GM23248 (cell line): ENCODE measurements at regions not wholly inside any gene's neighbourhood (a gene's known extent, or its start where the extent isn't known, plus 50 kb on each side); places are given as distances from the start of the nearest gene placed in this dataset.

ENCODE experiments used
- DNase-seq: peaks from one replicate; pipeline ENCODE4 v3.0.0-alpha.2; 2015
- H2AFZ ChIP-seq: fragments of 200-600 bp; sonication (generic); 2 replicates; pipeline ENCODE4 v1.6.1; 2016; ENCODE audit warnings: antibody characterized with exemption
- H3F3A ChIP-seq: fragments of 200-600 bp; sonication (generic); 2 replicates; pipeline ENCODE4 v1.6.1; 2016; ENCODE audit warnings: mild to moderate bottlenecking, antibody characterized with exemption, mixed run types; ENCODE audit not compliant: insufficient read depth
- H3K27ac ChIP-seq: fragments of 200-600 bp; sonication (generic); 2 replicates; pipeline ENCODE4 v1.5.1; 2016; ENCODE audit warnings: mild to moderate bottlenecking
- H3K27me3 ChIP-seq: fragments of 200-600 bp; sonication (generic); replicated peaks from 2 replicates; pipeline ENCODE4 v1.6.1; 2016; ENCODE audit warnings: mild to moderate bottlenecking; ENCODE audit not compliant: insufficient read depth
- H3K36me3 ChIP-seq: fragments of 200-600 bp; sonication (generic); 2 replicates; pipeline ENCODE4 v1.6.1; 2016; ENCODE audit warnings: low read depth, mild to moderate bottlenecking
- H3K4me1 ChIP-seq: fragments of 200-600 bp; sonication (generic); 2 replicates; pipeline ENCODE4 v1.6.1; 2016; ENCODE audit warnings: mild to moderate bottlenecking; ENCODE audit not compliant: insufficient read depth
- H3K4me2 ChIP-seq: fragments of 200-600 bp; sonication (generic); one replicate; pipeline ENCODE4 v1.6.1; 2016; ENCODE audit warnings: mild to moderate bottlenecking; ENCODE audit not compliant: unreplicated experiment
- H3K4me3 ChIP-seq: fragments of 200-600 bp; sonication (generic); 2 replicates; pipeline ENCODE4 v1.5.1; 2016; ENCODE audit warnings: mild to moderate bottlenecking
- H3K79me2 ChIP-seq: fragments of 200-600 bp; sonication (generic); 2 replicates; pipeline ENCODE4 v1.6.1; 2016; ENCODE audit warnings: mild to moderate bottlenecking; ENCODE audit not compliant: insufficient read depth
- H3K9ac ChIP-seq: fragments of 200-600 bp; sonication (generic); 2 replicates; pipeline ENCODE4 v1.6.1; 2016; ENCODE audit warnings: mild to moderate bottlenecking
- H3K9me2 ChIP-seq: fragments of 200-600 bp; sonication (generic); 2 replicates; pipeline ENCODE4 v1.6.1; 2016; ENCODE audit warnings: mixed run types, mild to moderate bottlenecking, moderate library complexity; ENCODE audit not compliant: insufficient read depth
- H3K9me3 ChIP-seq: fragments of 200-600 bp; sonication (generic); one replicate; pipeline ENCODE4 v1.6.1; 2017; ENCODE audit warnings: low read depth
- H4K20me1 ChIP-seq: fragments of 200-600 bp; sonication (generic); 2 replicates; pipeline ENCODE4 v1.6.0; 2016; ENCODE audit not compliant: insufficient read depth
- EZH2 ChIP-seq: fragments of 200-600 bp; sonication (generic); IDR thresholded peaks from 2 replicates; pipeline ENCODE4 v1.6.1; 2018; ENCODE audit warnings: antibody characterized with exemption, mild to moderate bottlenecking; ENCODE audit not compliant: insufficient read depth, poor library complexity, severe bottlenecking
- EZH2phosphoT487 ChIP-seq: fragments of 200-600 bp; sonication (generic); IDR thresholded peaks from 2 replicates; pipeline ENCODE4 v1.6.1; 2018; ENCODE audit warnings: antibody characterized with exemption, moderate library complexity, mild to moderate bottlenecking, low read depth; ENCODE audit not compliant: insufficient read depth
- WGBS, 2 experiments: methylation state at CpG; one replicate each; pipeline ENCODE4 v1.1.6; 2015 to 2017; ENCODE audit warnings: low lambda C conversion rate in 2 of 2, low coverage in 1 of 2; ENCODE audit errors: missing lambda C conversion rate in 2 of 2; 5-methylcytosine and 5-hydroxymethylcytosine counted together
- in situ Hi-C: fragments of 300-500 bp; cut with MboI; formaldehyde crosslinking; loops from 2 replicates; pipeline ENCODE4 v1.15.0; 2020

- no peak for DNase-seq
- Histone ChIP-seq H3K27me3 (no peaks in the 10 kb centered on the region), H3K4me3 (no peak overlapping the region), H3K9ac (no peak overlapping the region), H3K9me3 (no peaks in the 10 kb centered on the region), H3K9me2 (no peaks in the 10 kb centered on the region), H3K36me3 (no peaks in the 10 kb centered on the region), H3K4me2 (no peak overlapping the region), H3K79me2 (no peaks in the 10 kb centered on the region), H4K20me1 (no peaks in the 10 kb centered on the region), H3F3A (no peaks in the 10 kb centered on the region), H2AFZ (no peak overlapping the region), H3K4me1 (no peaks in the 10 kb centered on the region), H3K27ac (no peak overlapping the region)
- in situ Hi-C loops = no loop called here
- TF ChIP-seq EZH2 (no peak), EZH2phosphoT487 (no peak)
- 20 to 23% methylated on average over 2 of the region's 2 CpGs for WGBS, 2 experiments
These were observed 606.0 kb upstream of the LCORL start for GRCh38 chr4:18627447-18628005.

DNA sequence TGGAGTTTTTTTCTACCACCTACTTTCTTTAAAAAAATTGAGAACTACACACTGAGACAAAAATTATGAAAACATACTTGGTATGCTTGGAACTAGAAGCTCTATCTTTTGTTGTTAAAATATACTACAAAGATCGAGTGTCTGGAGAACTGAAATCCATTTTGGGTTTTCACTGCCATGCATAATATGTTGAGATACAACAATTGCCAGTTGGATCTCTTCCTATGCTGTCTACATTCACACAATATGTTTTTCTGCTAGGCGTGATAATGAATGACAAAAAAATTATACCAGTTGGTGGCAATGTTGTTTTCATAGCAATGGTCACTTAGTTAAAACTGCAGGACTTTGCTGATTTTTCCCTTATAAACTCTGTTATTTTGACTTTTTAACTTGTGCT lies 605.4 kb upstream of the LCORL start:
- Histone ChIP-seq H3K9me3 (no peaks in the 10 kb centered on the region), H3K9ac (no peak overlapping the region), H3K27me3 (no peaks in the 10 kb centered on the region), H3K27ac (no peak overlapping the region), H3K4me3 (no peak overlapping the region), H2AFZ (no peak overlapping the region), H3F3A (no peaks in the 10 kb centered on the region), H4K20me1 (no peaks in the 10 kb centered on the region), H3K4me2 (no peak overlapping the region), H3K36me3 (no peaks in the 10 kb centered on the region), H3K79me2 (no peaks in the 10 kb centered on the region), H3K4me1 (no peaks in the 10 kb centered on the region), H3K9me2 (no peaks in the 10 kb centered on the region)
- no peak for DNase-seq
- in situ Hi-C loops = no loop called here
- no peak for TF ChIP-seq EZH2phosphoT487
- no peak for TF ChIP-seq EZH2
- WGBS, 2 experiments = 5 to 13% methylated on average over 2 of the region's 2 CpGs

- no peaks in the 10 kb centered on the region for H3K36me3 ChIP-seq
- no peaks in the 10 kb centered on the region for H3K9me3 ChIP-seq
- H4K20me1 ChIP-seq = no peaks in the 10 kb centered on the region
- no peak overlapping the region for H3K27ac ChIP-seq
- H3K79me2 ChIP-seq = no peaks in the 10 kb centered on the region
- TF ChIP-seq EZH2phosphoT487 = no peak
- no peak for TF ChIP-seq EZH2
- in situ Hi-C loops = no loop called here
- no peaks in the 10 kb centered on the region for H3K9me2 ChIP-seq
- no peak overlapping the region for H2AFZ ChIP-seq
- H3K9ac ChIP-seq = no peak overlapping the region
- no peaks in the 10 kb centered on the region for H3K27me3 ChIP-seq
- H3K4me3 ChIP-seq = no peak overlapping the region
- no peaks in the 10 kb centered on the region for H3K4me1 ChIP-seq
- no peak for DNase-seq
- H3K4me2 ChIP-seq = no peak overlapping the region
- H3F3A ChIP-seq = no peaks in the 10 kb centered on the region
These were observed 604.8 kb upstream of the LCORL start for GRCh38 chr4:18626366-18626765.

GRCh38 chr4:18621186-18621585 lies 599.6 kb upstream of the LCORL start:
- in situ Hi-C loops = no loop called here
- no peak for DNase-seq
- Histone ChIP-seq H2AFZ (no peak overlapping the region), H3K79me2 (no peaks in the 10 kb centered on the region), H3K9ac (no peak overlapping the region), H3K36me3 (no peaks in the 10 kb centered on the region), H3K4me3 (no peak overlapping the region), H3K4me1 (no peaks in the 10 kb centered on the region), H3K27ac (no peak overlapping the region), H3F3A (no peaks in the 10 kb centered on the region), H3K4me2 (no peak overlapping the region), H4K20me1 (no peaks in the 10 kb centered on the region), H3K9me3 (no peaks in the 10 kb centered on the region), H3K9me2 (no peaks in the 10 kb centered on the region), H3K27me3 (no peaks in the 10 kb centered on the region)
- TF ChIP-seq EZH2 (no peak), EZH2phosphoT487 (no peak)
- 16 to 23% methylated on average over 1 of the region's 1 CpG for WGBS, 2 experiments

GRCh38 chr4:18616720-18617119 lies 595.2 kb upstream of the LCORL start:
- H3K36me3 ChIP-seq = no peaks in the 10 kb centered on the region
- no peak overlapping the region for H3K4me2 ChIP-seq
- no peaks in the 10 kb centered on the region for H4K20me1 ChIP-seq
- no peaks in the 10 kb centered on the region for H3K9me3 ChIP-seq
- no peak for DNase-seq
- no peaks in the 10 kb centered on the region for H3F3A ChIP-seq
- no peaks in the 10 kb centered on the region for H3K79me2 ChIP-seq
- H2AFZ ChIP-seq = no peak overlapping the region
- 18 to 22% methylated on average over 6 of the region's 6 CpGs for WGBS, 2 experiments
- H3K9me2 ChIP-seq = no peaks in the 10 kb centered on the region
- H3K4me1 ChIP-seq = no peaks in the 10 kb centered on the region
- no peak overlapping the region for H3K9ac ChIP-seq
- in situ Hi-C loops = no loop called here
- no peaks in the 10 kb centered on the region for H3K27me3 ChIP-seq
- no peak overlapping the region for H3K27ac ChIP-seq
- no peak overlapping the region for H3K4me3 ChIP-seq
- no peak for TF ChIP-seq EZH2
- no peak for TF ChIP-seq EZH2phosphoT487
